HL-60 (cell line): ENCODE measurements at regions not wholly inside any gene's neighbourhood (a gene's known extent, or its start where the extent isn't known, plus 50 kb on each side); places are given as distances from the start of the nearest gene placed in this dataset.

Experiments
- GABPA ChIP-seq: IDR thresholded peaks from 2 replicates; pipeline ENCODE4 v1.6.1; 2012; ENCODE audit warnings: low read depth
- TF ChIP-seq, protein P1 (sequence below): IDR thresholded peaks from one replicate; pipeline ENCODE4 v1.5.1; 2011; ENCODE audit warnings: low read length, control low read depth, inconsistent platforms; ENCODE audit not compliant: insufficient read depth

DNA sequence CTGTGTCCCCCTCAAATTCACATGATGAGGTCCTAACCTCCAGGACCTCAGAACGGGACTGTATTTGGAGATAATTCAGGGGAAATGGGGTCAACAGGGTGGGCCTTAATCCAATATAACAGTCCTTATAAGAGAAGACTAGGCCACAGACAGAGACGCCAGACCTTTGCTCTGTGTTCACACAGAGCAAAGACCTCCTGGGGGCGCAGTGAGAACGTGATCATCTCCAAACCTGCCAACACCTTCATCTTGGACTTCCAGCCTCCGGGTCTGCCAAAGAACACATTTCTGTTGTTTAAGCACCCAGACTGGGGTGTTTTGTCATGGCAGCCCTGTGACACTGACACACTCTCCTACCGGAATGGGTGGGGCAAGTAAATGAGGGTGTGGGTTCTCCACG, 250.2 kb downstream of the MN1 start:
- TF ChIP-seq, protein P1, sequence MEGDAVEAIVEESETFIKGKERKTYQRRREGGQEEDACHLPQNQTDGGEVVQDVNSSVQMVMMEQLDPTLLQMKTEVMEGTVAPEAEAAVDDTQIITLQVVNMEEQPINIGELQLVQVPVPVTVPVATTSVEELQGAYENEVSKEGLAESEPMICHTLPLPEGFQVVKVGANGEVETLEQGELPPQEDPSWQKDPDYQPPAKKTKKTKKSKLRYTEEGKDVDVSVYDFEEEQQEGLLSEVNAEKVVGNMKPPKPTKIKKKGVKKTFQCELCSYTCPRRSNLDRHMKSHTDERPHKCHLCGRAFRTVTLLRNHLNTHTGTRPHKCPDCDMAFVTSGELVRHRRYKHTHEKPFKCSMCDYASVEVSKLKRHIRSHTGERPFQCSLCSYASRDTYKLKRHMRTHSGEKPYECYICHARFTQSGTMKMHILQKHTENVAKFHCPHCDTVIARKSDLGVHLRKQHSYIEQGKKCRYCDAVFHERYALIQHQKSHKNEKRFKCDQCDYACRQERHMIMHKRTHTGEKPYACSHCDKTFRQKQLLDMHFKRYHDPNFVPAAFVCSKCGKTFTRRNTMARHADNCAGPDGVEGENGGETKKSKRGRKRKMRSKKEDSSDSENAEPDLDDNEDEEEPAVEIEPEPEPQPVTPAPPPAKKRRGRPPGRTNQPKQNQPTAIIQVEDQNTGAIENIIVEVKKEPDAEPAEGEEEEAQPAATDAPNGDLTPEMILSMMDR, result no peak
- TF ChIP-seq GABPA, result no peak
